Stomach (tissue), 8 donors: ENCODE measurements at regions not wholly inside any gene's neighbourhood (a gene's known extent, or its start where the extent isn't known, plus 50 kb on each side); places are given as distances from the start of the nearest gene placed in this dataset.

Experiments used
- DNase-seq, 2 donors: peaks; one replicate each; pipeline versions ENCODE4 v3.0.0 to v3.0.0-alpha.2; 2013 to 2019
- H3K27ac ChIP-seq, 5 donors: fragments of 200-600 bp in 4 of 5; sonication (generic) in 4 of 5; one replicate each; pipeline ENCODE4 v1.5.1; 2013 to 2019; ENCODE audit warnings: mild to moderate bottlenecking in 1 of 5, moderate library complexity in 1 of 5
- H3K27me3 ChIP-seq, 3 donors: fragments of 200-600 bp; sonication (generic); one replicate each; pipeline ENCODE4 v1.5.1; 2017 to 2019; ENCODE audit warnings: mixed run types in 1 of 3
- H3K36me3 ChIP-seq, 4 donors: fragments of 200-600 bp; sonication (generic); 1 replicate in 3 of 4; 2 replicates in 1 of 4; pipeline ENCODE4 v1.5.1; 2016 to 2019
- H3K4me1 ChIP-seq, 4 donors: fragments of 200-600 bp; sonication (generic); one replicate each; pipeline ENCODE4 v1.5.1; 2016 to 2019
- H3K4me3 ChIP-seq, 4 donors: fragments of 200-600 bp; sonication (generic) in 3 of 4; one replicate each; pipeline ENCODE4 v1.5.1; 2016 to 2019; ENCODE audit warnings: mild to moderate bottlenecking in 1 of 4
- H3K9me3 ChIP-seq, 4 donors: fragments of 200-600 bp; sonication (generic); one replicate each; pipeline ENCODE4 v1.5.1; 2016 to 2019
- EP300 ChIP-seq: sonication (generic); formaldehyde crosslinking; IDR thresholded peaks from one replicate; pipeline ENCODE4 v1.6.1; 2017; ENCODE audit warnings: antibody characterized with exemption
- POLR2A ChIP-seq, 4 donors: fragments of 450-650 bp; IDR thresholded peaks; one replicate each; pipeline ENCODE4 v1.6.1; 2016; ENCODE audit warnings: antibody characterized with exemption in 4 of 4, control low read depth in 2 of 4, mild to moderate bottlenecking in 1 of 4, moderate library complexity in 1 of 4
- POLR2AphosphoS5 ChIP-seq, 3 donors: sonication (generic); formaldehyde crosslinking; IDR thresholded peaks; one replicate each; pipeline ENCODE4 v1.6.1; 2016; ENCODE audit warnings: antibody characterized with exemption in 3 of 3
- WGBS, 5 donors: extraction: QIAGEN DNeasy Blood & Tissue Kit in 3 of 5; methylation state at CpG; one replicate each; pipeline versions ENCODE4 v1.1.5 to v1.1.7; 2013 to 2018; 5-methylcytosine and 5-hydroxymethylcytosine counted together
- intact Hi-C: fragments of 100-400 bp; cut with DNase I; formaldehyde crosslinking; loops from one replicate; pipeline ENCODE4 v1.15.1; 2023; ENCODE audit warnings: low total_unique reads
- TF ChIP-seq, protein P1 (sequence below), 7 experiments: fragments of 450-650 bp in 4 of 7; fragments of 200-600 bp in 3 of 7; sonication (generic) in 3 of 7; IDR thresholded peaks; one replicate each; pipeline ENCODE4 v1.5.1; 2016 to 2019; ENCODE audit warnings: antibody characterized with exemption in 7 of 7, control low read depth in 2 of 7, mild to moderate bottlenecking in 1 of 7
- donor health status: healthy with polysubstance abuse.
- donor health status: Bipolar disorder and iron deficiency.
- donor health status: healthy.

DNA sequence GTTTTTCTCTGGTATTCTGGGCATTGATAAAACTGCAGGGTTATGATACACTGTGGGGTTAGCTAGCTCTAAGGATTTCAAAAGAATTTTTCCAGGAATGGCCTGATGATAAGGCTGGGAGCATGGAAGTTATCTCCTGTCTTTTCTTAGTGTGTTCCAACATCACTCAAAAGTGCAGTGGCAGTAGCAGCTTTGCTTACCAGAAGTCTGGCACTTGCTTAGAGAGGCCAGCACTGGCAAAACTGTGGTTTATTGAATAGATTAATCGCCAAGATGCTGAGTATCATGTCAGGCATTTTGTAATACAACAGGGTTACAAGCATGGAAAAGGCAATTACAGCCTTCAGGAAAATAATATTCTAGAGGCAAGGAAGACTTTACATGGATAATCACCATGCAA is 719.5 kb upstream of the GJE1 start:
- no peak for TF ChIP-seq POLR2A (IDR thresholded peaks at IDR 0.05)
- TF ChIP-seq, protein P1, sequence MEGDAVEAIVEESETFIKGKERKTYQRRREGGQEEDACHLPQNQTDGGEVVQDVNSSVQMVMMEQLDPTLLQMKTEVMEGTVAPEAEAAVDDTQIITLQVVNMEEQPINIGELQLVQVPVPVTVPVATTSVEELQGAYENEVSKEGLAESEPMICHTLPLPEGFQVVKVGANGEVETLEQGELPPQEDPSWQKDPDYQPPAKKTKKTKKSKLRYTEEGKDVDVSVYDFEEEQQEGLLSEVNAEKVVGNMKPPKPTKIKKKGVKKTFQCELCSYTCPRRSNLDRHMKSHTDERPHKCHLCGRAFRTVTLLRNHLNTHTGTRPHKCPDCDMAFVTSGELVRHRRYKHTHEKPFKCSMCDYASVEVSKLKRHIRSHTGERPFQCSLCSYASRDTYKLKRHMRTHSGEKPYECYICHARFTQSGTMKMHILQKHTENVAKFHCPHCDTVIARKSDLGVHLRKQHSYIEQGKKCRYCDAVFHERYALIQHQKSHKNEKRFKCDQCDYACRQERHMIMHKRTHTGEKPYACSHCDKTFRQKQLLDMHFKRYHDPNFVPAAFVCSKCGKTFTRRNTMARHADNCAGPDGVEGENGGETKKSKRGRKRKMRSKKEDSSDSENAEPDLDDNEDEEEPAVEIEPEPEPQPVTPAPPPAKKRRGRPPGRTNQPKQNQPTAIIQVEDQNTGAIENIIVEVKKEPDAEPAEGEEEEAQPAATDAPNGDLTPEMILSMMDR (IDR thresholded peaks at IDR 0.05): no peak
- TF ChIP-seq EP300: no peak
- no peak for TF ChIP-seq POLR2AphosphoS5 (IDR thresholded peaks at IDR 0.05)
- intact Hi-C loops: no loop called here
- 68 to 97% (median 91%) methylated on average over 1 of the region's 1 CpG for WGBS, 5 donors
- Histone ChIP-seq H3K27ac (no peak overlapping the region), H3K36me3 (no peaks in the 10 kb centered on the region), H3K4me3 (no peak overlapping the region), H3K9me3 (peaks cover 0 to 28% (median 14%) of the 10 kb centered on the region in 4 donors), H3K4me1 (no peaks in the 10 kb centered on the region), H3K27me3 (no peaks in the 10 kb centered on the region)
- DNase-seq: no peak

DNA sequence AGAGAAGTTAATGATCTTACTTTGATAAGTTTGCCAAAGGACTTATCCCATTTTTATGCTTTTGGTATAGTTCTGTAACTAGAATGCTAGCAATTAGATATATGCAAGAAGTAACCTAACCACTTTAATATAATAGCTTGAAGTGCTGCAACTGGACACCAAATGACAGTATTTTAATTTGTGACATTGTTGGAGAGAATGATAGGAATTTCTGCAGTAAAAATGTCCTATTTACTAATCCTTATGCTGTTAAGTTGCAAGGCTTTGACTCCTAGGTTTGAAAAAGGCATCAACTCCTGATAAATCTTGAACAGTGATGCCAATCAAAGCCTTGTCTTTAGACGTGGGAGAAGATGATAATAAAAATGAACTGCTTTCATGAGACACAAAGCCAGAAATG is 726.0 kb upstream of the GJE1 start:
- DNase-seq: no peak
- no peak overlapping the region for H3K4me3 ChIP-seq
- H3K9me3 ChIP-seq: peaks cover 0 to 36% (median 16%) of the 10 kb centered on the region in 4 donors
- H3K4me1 ChIP-seq: peaks cover 0 to 20% (median 6%) of the 10 kb centered on the region in 4 donors
- TF ChIP-seq, protein P1 (IDR thresholded peaks at IDR 0.05): no peak
- TF ChIP-seq POLR2AphosphoS5 (IDR thresholded peaks at IDR 0.05): no peak
- TF ChIP-seq POLR2A (IDR thresholded peaks at IDR 0.05): no peak
- TF ChIP-seq EP300: no peak
- no peak overlapping the region for H3K27ac ChIP-seq
- intact Hi-C loops: no loop called here
- WGBS, 5 donors: 52 to 78% (median 65%) methylated on average over 1 of the region's 1 CpG
- H3K36me3 ChIP-seq: no peaks in the 10 kb centered on the region
- no peaks in the 10 kb centered on the region for H3K27me3 ChIP-seq

DNA sequence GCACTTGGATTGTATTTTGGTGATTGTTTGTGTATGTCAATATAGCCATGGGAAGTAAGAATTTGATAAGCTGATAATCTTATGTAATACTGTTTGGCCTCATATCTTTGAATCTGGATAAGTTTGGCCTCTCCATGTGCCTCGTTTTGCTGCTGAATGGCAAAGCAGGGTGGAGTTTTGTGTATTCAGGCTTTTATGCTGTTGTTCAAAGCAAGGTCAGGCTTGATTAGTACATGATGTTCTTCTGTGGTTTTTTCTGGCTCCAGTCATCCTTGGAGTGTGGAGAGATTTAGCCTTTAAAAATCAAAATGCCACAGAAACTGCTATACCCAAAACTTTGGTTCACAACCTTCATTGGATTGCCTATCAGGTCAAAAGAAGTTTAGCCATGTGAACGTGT is 728.9 kb upstream of the GJE1 start:
- H3K27me3 ChIP-seq: no peaks in the 10 kb centered on the region
- peak in 2 of 3 donors; percentile 56 to 57 for TF ChIP-seq POLR2AphosphoS5 (IDR thresholded peaks at IDR 0.05)
- TF ChIP-seq, protein P1 (IDR thresholded peaks at IDR 0.05): no peak
- no peak overlapping the region for H3K4me3 ChIP-seq
- peak in 1 of 2 donors; percentile 7 for DNase-seq
- no peak overlapping the region for H3K27ac ChIP-seq
- H3K9me3 ChIP-seq: peaks cover 0 to 14% (median 6%) of the 10 kb centered on the region in 4 donors
- peaks cover 0 to 26% (median 6%) of the 10 kb centered on the region in 4 donors for H3K4me1 ChIP-seq
- intact Hi-C loops: no loop called here
- H3K36me3 ChIP-seq: no peaks in the 10 kb centered on the region
- 20 to 44% (median 22%) methylated on average over 2 of the region's 2 CpGs for WGBS, 5 donors

DNA sequence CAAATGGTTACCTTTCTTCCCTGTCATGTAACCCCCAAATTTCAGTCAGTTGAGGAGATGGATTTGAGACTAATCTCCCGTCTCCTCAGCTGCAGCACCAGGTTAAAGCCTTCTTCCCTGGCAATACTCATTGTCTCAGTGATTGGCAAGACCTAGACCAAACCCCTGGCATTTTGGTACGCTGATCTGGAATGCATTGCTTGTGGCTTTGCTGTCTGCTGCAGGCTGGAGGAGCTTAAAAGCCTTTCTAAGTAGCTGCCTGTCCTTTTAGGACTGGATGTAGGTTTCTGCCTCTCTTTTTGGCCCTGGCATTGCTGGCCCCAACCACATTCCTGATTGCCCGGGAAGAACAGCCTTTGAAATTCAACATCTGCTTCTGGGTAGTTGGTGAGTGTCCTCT is 729.6 kb upstream of the GJE1 start:
- 61 to 91% (median 67%) methylated on average over 3 of the region's 3 CpGs for WGBS, 5 donors
- TF ChIP-seq EP300 (no peak), POLR2A (IDR thresholded peaks at IDR 0.05) (no peak), POLR2AphosphoS5 (IDR thresholded peaks at IDR 0.05) (no peak)
- TF ChIP-seq, protein P1 (IDR thresholded peaks at IDR 0.05): no peak
- no peaks in the 10 kb centered on the region for H3K27me3 ChIP-seq
- intact Hi-C loops: no loop called here
- no peaks in the 10 kb centered on the region for H3K36me3 ChIP-seq
- DNase-seq: no peak
- peaks cover 0 to 26% (median 6%) of the 10 kb centered on the region in 4 donors for H3K4me1 ChIP-seq
- no peak overlapping the region for H3K4me3 ChIP-seq
- H3K9me3 ChIP-seq: peaks cover 0 to 7% (median 2%) of the 10 kb centered on the region in 4 donors
- H3K27ac ChIP-seq: no peak overlapping the region
